IPS DF 6.9 (cell line): ENCODE measurements at regions not wholly inside any gene's neighbourhood (a gene's known extent, or its start where the extent isn't known, plus 50 kb on each side); places are given as distances from the start of the nearest gene placed in this dataset.

ENCODE experiments used
- DNase-seq: peaks from one replicate; pipeline ENCODE4 v3.0.0-alpha.2; 2013; ENCODE audit warnings: low read depth, low spot score
- H3K27ac ChIP-seq: one replicate; pipeline ENCODE4 v1.5.1; 2013; ENCODE audit warnings: low read length, control low read depth
- H3K27me3 ChIP-seq: 2 replicates; pipeline ENCODE4 v1.6.1; 2013; ENCODE audit warnings: mild to moderate bottlenecking, low read length; ENCODE audit not compliant: control insufficient read depth, insufficient read depth
- H3K36me3 ChIP-seq: 2 replicates; pipeline ENCODE4 v1.6.1; 2013; ENCODE audit warnings: low read length; ENCODE audit not compliant: control insufficient read depth, insufficient read depth
- H3K4me1 ChIP-seq: 2 replicates; pipeline ENCODE4 v1.6.1; 2013; ENCODE audit warnings: low read length; ENCODE audit not compliant: control insufficient read depth, insufficient read depth
- H3K4me3 ChIP-seq: 2 replicates; pipeline ENCODE4 v1.5.1; 2013; ENCODE audit warnings: mild to moderate bottlenecking, low read length
- H3K9me3 ChIP-seq: 2 replicates; pipeline ENCODE4 v1.6.1; 2013; ENCODE audit warnings: low read length, inconsistent platforms; ENCODE audit not compliant: control insufficient read depth, insufficient read depth
- WGBS: extraction: QIAGEN DNeasy Blood & Tissue Kit; methylation state at CpG from one replicate; pipeline ENCODE4 v1.1.7; 2013; ENCODE audit warnings: mixed read lengths, missing lambda C conversion rate; ENCODE audit not compliant: insufficient read length, insufficient coverage; 5-methylcytosine and 5-hydroxymethylcytosine counted together

DNA sequence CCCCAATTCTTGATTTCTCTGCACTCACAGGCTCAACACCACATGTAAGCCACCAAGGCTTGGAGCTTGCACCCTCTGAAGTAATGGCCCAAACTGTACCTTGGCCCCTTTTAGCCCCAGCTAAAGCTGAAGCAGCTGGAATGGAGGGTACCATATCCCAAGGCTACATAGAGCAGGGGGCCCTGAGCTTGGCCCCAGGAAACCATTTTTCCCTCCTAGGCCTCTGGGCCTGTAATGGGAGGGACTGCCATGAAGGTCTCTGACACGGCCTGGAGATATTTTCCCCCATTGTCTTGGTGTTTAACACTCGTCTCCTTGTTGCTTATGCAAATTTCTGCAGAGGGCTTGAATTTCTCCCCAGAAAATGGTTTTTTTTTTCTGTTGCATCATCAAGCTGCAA, 69.7 kb downstream of the SKA1 start:
- no CpG with 5 or more reads among the region's 2 CpGs for WGBS
- no peak overlapping the region for H3K27ac ChIP-seq
- H3K36me3 ChIP-seq, result no peaks in the 10 kb centered on the region
- DNase-seq, result no peak
- no peak overlapping the region for H3K4me3 ChIP-seq
- no peaks in the 10 kb centered on the region for H3K9me3 ChIP-seq
- no peaks in the 10 kb centered on the region for H3K27me3 ChIP-seq
- no peaks in the 10 kb centered on the region for H3K4me1 ChIP-seq

DNA sequence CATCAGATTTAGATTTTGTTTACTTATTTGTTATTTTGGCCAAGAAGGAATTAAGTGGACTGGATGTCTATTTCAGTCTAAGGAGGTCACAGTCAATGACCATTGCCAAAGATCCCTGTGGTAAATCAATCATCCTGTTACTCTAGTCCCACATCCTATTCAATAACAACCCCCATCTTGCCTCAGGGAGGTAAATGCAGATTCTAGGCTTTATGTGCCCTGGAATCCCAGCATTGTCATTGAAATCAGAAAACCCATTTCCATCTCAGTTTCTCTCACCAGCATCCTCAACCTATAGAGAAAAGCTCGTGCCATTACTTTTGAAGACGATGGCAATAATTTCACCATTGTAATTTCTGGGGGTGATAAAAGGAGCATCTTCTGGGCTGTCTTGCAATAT, 71.8 kb downstream of the SKA1 start:
- no peaks in the 10 kb centered on the region for H3K36me3 ChIP-seq
- no peaks in the 10 kb centered on the region for H3K27me3 ChIP-seq
- H3K27ac ChIP-seq, result no peak overlapping the region
- H3K9me3 ChIP-seq, result no peaks in the 10 kb centered on the region
- no peaks in the 10 kb centered on the region for H3K4me1 ChIP-seq
- DNase-seq, result no peak
- no CpG with 5 or more reads among the region's 2 CpGs for WGBS
- no peak overlapping the region for H3K4me3 ChIP-seq

- H3K9me3 ChIP-seq, result no peaks in the 10 kb centered on the region
- no peak overlapping the region for H3K27ac ChIP-seq
- H3K4me3 ChIP-seq, result no peak overlapping the region
- no peaks in the 10 kb centered on the region for H3K4me1 ChIP-seq
- no peaks in the 10 kb centered on the region for H3K36me3 ChIP-seq
- no peak for DNase-seq
- no CpG with 5 or more reads among the region's 5 CpGs for WGBS
- H3K27me3 ChIP-seq, result no peaks in the 10 kb centered on the region
Measured at GRCh38 chr18:50447102-50447741, 72.4 kb downstream of the SKA1 start.

DNA sequence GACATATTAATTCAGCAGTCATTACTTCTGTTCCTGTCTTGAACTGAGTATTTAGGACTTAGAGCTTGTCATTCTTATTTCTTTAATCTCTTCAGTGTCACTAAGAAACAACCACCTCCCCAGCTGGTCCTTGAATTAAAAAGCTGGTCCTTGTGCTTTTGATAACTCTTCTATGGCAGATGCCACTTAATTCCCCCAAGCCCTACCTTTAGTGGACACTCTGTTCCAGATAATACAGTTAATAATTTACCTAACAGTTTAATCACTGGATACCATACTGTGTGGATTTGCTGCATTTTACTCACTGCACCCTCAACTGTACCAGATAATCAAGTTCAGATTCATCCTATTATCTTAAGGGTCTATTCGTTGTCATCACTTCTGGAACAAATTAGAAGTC, 73.1 kb downstream of the SKA1 start:
- no peaks in the 10 kb centered on the region for H3K4me1 ChIP-seq
- H3K27ac ChIP-seq, result no peak overlapping the region
- no CpG with 5 or more reads among the region's 1 CpG for WGBS
- no peak overlapping the region for H3K4me3 ChIP-seq
- no peaks in the 10 kb centered on the region for H3K36me3 ChIP-seq
- no peaks in the 10 kb centered on the region for H3K27me3 ChIP-seq
- DNase-seq, result no peak
- no peaks in the 10 kb centered on the region for H3K9me3 ChIP-seq

DNA sequence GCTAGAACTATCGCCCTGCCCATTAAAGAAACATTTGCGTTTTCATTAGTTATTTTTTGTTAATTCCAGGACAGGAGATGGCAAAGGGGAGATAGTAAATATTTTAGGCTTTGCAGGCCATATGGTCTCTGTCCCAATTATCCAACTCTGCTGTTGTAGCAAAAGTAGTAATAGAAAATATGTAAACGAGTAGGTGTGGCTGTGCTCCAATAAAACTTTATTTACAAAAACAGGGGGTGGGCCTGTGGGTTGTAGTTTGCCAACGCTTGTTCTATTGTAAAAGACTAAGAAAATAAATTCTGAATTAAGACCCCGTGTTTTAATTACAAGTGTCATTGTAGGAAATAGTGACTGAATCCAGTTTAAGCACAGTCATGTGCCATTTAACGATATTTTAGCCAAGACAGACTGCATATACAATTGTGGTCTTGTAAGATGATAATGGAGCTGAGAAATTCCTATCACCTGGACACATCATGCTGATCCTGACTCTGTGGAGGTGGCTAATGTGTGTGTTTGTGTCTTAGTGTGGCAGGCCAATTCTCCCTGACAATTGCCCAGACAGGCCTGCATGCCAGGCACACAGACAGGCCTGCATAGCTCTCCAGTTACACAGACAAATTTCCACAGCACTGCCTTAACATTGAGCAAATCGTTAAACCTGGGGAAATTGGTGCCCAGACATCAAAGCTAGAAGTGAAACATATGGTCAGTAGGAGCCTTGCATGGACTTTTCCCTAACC, 76.4 kb downstream of the SKA1 start:
- Histone ChIP-seq H3K27ac (no peak overlapping the region), H3K4me3 (no peak overlapping the region), H3K4me1 (no peaks in the 10 kb centered on the region; the same call in 1 of the 2 replicates), H3K27me3 (no peaks in the 10 kb centered on the region), H3K36me3 (no peaks in the 10 kb centered on the region), H3K9me3 (no peaks in the 10 kb centered on the region)
- DNase-seq, result no peak
- WGBS, result no CpG with 5 or more reads among the region's 7 CpGs

GRCh38 chr18:50453014-50453680, 78.3 kb downstream of the SKA1 start:
- no peak for DNase-seq
- Histone ChIP-seq H3K4me3 (no peak overlapping the region), H3K27ac (no peak overlapping the region), H3K9me3 (no peaks in the 10 kb centered on the region), H3K4me1 (no peaks in the 10 kb centered on the region; the same call in 1 of the 2 replicates), H3K36me3 (no peaks in the 10 kb centered on the region), H3K27me3 (no peaks in the 10 kb centered on the region)
- WGBS, result no CpG with 5 or more reads among the region's 1 CpG

DNA sequence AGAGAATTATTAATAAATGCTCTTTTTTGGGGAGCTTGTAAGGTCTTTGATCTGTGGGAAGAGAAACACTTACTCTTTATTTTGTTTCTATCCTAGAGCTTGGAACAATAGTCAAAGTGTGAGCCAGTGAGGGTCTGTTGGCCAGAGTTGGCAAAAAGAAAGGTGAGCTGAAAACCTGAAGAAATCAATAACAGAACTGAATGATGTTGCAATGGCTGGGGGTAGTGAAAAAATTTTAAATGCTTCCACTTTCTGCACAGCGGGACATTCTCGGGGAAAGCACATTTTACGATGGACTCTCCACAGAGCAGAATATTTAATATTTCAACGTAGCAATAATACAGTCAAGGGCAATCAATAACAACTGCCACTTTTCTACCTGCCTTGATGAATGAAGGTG, 78.9 kb downstream of the SKA1 start:
- Histone ChIP-seq H3K27ac (no peak overlapping the region), H3K9me3 (no peaks in the 10 kb centered on the region), H3K4me3 (no peak overlapping the region), H3K4me1 (peaks cover 2% of the 10 kb centered on the region), H3K36me3 (no peaks in the 10 kb centered on the region), H3K27me3 (no peaks in the 10 kb centered on the region)
- no CpG with 5 or more reads among the region's 4 CpGs for WGBS
- no peak for DNase-seq

DNA sequence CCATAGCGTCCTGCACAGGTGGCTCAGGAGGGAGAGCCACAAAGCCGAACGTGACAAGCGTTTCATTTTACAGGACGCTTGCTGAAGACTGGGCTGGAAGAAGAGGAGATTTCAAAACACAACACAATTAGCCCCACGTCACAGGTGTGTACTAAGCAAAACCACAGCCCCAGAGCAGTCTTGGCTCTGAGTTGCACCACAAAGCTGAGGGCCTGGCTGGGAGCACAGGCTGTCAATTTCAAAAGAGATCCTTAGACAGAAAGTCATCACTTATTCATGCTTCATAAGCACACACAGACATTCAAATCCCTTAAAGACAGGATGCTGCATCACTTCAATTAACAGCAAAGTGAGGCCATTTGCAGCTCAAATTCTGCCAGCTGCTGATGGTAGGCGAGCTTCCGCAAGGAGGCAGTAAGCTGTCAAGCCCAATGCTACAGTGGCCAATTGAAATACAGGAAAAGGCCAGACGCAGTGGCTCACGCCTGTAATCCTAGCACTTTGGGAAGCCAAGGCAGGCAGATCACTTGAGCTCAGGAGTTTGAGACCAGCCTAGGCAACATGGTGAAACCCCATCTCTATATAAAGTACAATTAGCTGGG, 79.6 kb downstream of the SKA1 start:
- no peak for DNase-seq
- no peak overlapping the region for H3K4me3 ChIP-seq
- peaks cover 2% of the 10 kb centered on the region for H3K4me1 ChIP-seq
- H3K36me3 ChIP-seq, result no peaks in the 10 kb centered on the region
- WGBS, result no CpG with 5 or more reads among the region's 10 CpGs
- H3K27ac ChIP-seq, result no peak overlapping the region
- H3K27me3 ChIP-seq, result no peaks in the 10 kb centered on the region
- H3K9me3 ChIP-seq, result no peaks in the 10 kb centered on the region

GRCh38 chr18:50456285-50456684, 81.4 kb downstream of the SKA1 start:
- WGBS, result no CpG with 5 or more reads among the region's 4 CpGs
- no peak overlapping the region for H3K4me3 ChIP-seq
- no peaks in the 10 kb centered on the region for H3K9me3 ChIP-seq
- peaks cover 2% of the 10 kb centered on the region for H3K4me1 ChIP-seq
- no peaks in the 10 kb centered on the region for H3K27me3 ChIP-seq
- H3K36me3 ChIP-seq, result no peaks in the 10 kb centered on the region
- H3K27ac ChIP-seq, result no peak overlapping the region
- no peak for DNase-seq

DNA sequence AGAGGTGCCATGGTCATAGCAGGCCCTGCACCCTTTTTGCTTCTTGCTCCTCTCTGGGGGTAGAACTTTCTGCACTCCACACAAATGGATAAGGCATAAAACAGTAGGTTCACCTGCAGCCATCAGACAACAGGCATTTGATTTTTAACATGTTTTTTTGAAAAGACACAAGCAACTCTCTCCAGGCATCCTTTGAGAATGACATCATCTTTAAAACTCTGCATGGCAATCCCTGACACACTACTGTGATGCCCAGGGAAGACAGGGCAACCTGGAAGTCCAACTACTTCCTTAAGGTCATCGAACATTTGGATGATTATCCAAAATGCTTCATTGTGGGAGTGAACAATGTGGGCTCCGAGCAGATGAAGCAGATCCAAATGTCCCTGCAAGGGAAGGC, 82.8 kb downstream of the SKA1 start:
- Histone ChIP-seq H3K27ac (no peak overlapping the region), H3K36me3 (no peaks in the 10 kb centered on the region), H3K4me3 (no peak overlapping the region), H3K4me1 (peaks cover 2% of the 10 kb centered on the region), H3K27me3 (no peaks in the 10 kb centered on the region), H3K9me3 (no peaks in the 10 kb centered on the region)
- DNase-seq, result no peak
- no CpG with 5 or more reads among the region's 2 CpGs for WGBS
